ENCODE measurements at regions not wholly inside any gene's neighbourhood (a gene's known extent, or its start where the extent isn't known, plus 50 kb on each side); places are given as distances from the start of the nearest gene placed in this dataset.

DNA sequence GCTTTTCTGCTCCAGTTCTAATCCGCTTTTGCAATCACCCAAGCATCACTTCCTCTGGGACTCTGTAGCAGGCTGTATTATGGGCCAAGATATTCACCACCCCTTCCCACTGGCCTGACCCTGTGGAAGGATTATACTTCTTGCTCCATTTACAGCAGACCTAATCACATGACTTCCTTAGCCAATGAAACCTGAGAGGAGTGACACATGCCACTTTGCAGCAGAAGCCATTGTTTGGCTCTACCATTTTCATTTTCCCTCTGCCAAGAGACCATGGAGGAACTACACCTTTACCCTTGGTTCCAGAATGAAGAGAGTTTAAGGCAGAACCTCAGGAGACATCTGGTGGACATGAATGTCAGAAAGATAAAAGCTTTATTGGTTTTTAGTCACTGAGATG is 134.9 kb upstream of the HSD17B12 start:
- TF ChIP-seq, protein P1, sequence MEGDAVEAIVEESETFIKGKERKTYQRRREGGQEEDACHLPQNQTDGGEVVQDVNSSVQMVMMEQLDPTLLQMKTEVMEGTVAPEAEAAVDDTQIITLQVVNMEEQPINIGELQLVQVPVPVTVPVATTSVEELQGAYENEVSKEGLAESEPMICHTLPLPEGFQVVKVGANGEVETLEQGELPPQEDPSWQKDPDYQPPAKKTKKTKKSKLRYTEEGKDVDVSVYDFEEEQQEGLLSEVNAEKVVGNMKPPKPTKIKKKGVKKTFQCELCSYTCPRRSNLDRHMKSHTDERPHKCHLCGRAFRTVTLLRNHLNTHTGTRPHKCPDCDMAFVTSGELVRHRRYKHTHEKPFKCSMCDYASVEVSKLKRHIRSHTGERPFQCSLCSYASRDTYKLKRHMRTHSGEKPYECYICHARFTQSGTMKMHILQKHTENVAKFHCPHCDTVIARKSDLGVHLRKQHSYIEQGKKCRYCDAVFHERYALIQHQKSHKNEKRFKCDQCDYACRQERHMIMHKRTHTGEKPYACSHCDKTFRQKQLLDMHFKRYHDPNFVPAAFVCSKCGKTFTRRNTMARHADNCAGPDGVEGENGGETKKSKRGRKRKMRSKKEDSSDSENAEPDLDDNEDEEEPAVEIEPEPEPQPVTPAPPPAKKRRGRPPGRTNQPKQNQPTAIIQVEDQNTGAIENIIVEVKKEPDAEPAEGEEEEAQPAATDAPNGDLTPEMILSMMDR (IDR thresholded peaks at IDR 0.05 in 8 of 11, conservative IDR thresholded peaks at IDR 0.05 in 3 of 11) = no peak
- TF ChIP-seq POLR2AphosphoS5 (IDR thresholded peaks at IDR 0.05) (no peak), POLR2A (IDR thresholded peaks at IDR 0.05) (no peak)

All from spleen (tissue), 7 donors.